Nephron (organoid): ENCODE measurements at regions not wholly inside any gene's neighbourhood (a gene's known extent, or its start where the extent isn't known, plus 50 kb on each side); places are given as distances from the start of the nearest gene placed in this dataset.
"Not testable (repeated sequence)": the region's sequence is repeated elsewhere in the genome, so short reads cannot be mapped to it uniquely, and the experiment has no call there.

Experiments
- H3K27ac Mint-ChIP-seq, 3 experiments: 2 replicates each; pipeline ENCODE4 v1.8.0; 2020; ENCODE audit warnings: mixed read lengths in 3 of 3, mild to moderate bottlenecking in 2 of 3, moderate library complexity in 1 of 3
- H3K27me3 Mint-ChIP-seq: 2 replicates; pipeline ENCODE4 v1.8.0; 2021; ENCODE audit warnings: low read depth, mild to moderate bottlenecking, moderate library complexity, mixed read lengths
- H3K36me3 Mint-ChIP-seq: 2 replicates; pipeline ENCODE4 v1.8.0; 2020; ENCODE audit warnings: low read depth, mixed read lengths
- H3K4me1 Mint-ChIP-seq: 2 replicates; pipeline ENCODE4 v1.8.0; 2020; ENCODE audit warnings: mixed read lengths
- H3K4me3 Mint-ChIP-seq, 3 experiments: 2 replicates each; pipeline ENCODE4 v1.8.0; 2020; ENCODE audit warnings: mild to moderate bottlenecking in 3 of 3, mixed read lengths in 3 of 3, moderate library complexity in 2 of 3
- H3K9me3 Mint-ChIP-seq: 2 replicates; pipeline ENCODE4 v1.8.0; 2020; ENCODE audit warnings: mixed read lengths

GRCh38 chr2:87075054-87075790 is 53.6 kb upstream of the PLGLB1 start:
- peak overlapping the region; percentile 82 to 89 (median 86) for H3K4me3 Mint-ChIP-seq
- not testable (repeated sequence) for H3K9me3 Mint-ChIP-seq, H3K4me1 Mint-ChIP-seq, H3K27me3 Mint-ChIP-seq, H3K36me3 Mint-ChIP-seq
- H3K27ac Mint-ChIP-seq, result peak overlapping the region in 2 of 3 experiments; percentile 63 to 73

DNA sequence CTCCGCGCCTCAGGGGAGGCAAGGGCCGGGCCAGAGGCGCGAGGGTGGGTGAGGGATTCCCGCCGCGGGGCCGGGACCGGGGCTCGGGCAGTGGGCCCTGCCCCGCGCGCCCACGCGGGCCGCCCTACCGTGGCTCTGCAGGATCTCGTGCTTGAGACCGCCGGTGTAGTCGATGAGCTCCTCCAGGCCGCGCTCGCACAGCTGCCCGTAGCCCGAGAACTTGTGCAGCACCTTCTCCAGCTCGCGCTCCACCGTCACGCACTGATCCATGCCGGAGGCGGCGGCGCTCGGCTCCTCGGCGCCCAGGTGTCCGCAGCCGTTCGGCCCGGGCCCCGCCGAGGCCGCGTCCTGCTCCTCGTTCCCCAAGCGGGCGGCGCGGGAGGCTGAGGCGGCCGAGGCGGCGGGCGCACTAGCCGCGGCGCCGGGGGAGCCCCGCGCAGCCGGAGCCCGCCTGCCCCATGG is 54.2 kb upstream of the PLGLB1 start:
- Mint-ChIP-seq H3K27ac (peak overlapping the region in 1 of 3 experiments; percentile 100), H3K4me3 (peak overlapping the region; percentile 77 to 96 (median 87))
- not testable (repeated sequence) for H3K9me3 Mint-ChIP-seq, H3K27me3 Mint-ChIP-seq, H3K36me3 Mint-ChIP-seq, H3K4me1 Mint-ChIP-seq

- H3K4me1 Mint-ChIP-seq, H3K9me3 Mint-ChIP-seq, H3K36me3 Mint-ChIP-seq, H3K27me3 Mint-ChIP-seq: not testable (repeated sequence)
- peak overlapping the region; percentile 94 to 96 (median 96) for H3K4me3 Mint-ChIP-seq
- peak overlapping the region; percentile 99 to 100 (median 100) for H3K27ac Mint-ChIP-seq
Observed at GRCh38 chr2:87076253-87077123, 54.8 kb upstream of the PLGLB1 start.

- H3K9me3 Mint-ChIP-seq, H3K4me1 Mint-ChIP-seq, H3K27me3 Mint-ChIP-seq, H3K36me3 Mint-ChIP-seq: not testable (repeated sequence)
- H3K4me3 Mint-ChIP-seq, result peak overlapping the region; percentile 94 to 96 (median 96)
- peak overlapping the region; percentile 99 to 100 (median 100) for H3K27ac Mint-ChIP-seq
Observed at GRCh38 chr2:87077124-87077446, 55.4 kb upstream of the PLGLB1 start.

DNA sequence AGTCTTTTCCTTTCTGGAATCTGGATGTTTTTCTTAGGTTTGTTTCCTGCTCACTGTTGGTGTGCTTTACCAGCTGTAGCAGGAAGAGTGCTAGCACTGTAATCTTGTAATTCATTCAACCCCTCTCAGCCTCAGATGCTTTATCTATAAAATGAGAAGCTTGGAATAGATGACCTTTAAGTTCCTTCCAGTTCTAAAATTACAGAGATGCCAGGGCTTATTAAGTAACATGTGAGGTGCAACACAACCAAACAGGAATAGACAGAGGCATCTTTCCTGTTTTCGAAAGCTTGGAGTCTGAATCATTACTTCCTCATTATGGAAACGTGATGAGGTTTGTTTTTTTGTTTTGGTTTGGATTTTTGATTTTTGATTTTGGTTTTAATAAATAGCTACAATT is 60.1 kb upstream of the PLGLB1 start:
- not testable (repeated sequence) for H3K4me3 Mint-ChIP-seq, H3K27me3 Mint-ChIP-seq, H3K27ac Mint-ChIP-seq, H3K36me3 Mint-ChIP-seq, H3K9me3 Mint-ChIP-seq, H3K4me1 Mint-ChIP-seq

GRCh38 chr2:87088079-87088478 is 66.4 kb upstream of the PLGLB1 start:
- not testable (repeated sequence) for H3K4me1 Mint-ChIP-seq

DNA sequence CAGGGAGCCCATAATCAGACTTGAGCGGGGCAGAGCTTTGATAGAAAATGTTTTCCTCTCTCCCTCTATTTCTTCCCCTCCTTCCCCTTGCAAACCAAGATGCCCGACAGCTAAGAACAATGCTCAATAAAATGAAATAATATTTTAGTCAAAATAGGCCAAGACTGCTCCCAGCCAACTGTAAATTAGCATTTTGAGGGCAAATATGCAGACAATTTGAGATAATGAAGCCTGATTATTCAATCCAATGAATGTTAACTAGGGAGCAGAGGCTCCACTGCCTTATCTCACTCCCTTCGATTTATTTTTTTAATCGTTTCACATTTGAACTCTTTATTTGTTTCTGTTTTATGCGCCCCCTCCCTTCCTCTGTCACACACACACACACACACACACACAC is 67.8 kb upstream of the PLGLB1 start:
- H3K9me3 Mint-ChIP-seq, H3K4me1 Mint-ChIP-seq, H3K27me3 Mint-ChIP-seq, H3K36me3 Mint-ChIP-seq, H3K4me3 Mint-ChIP-seq, H3K27ac Mint-ChIP-seq: not testable (repeated sequence)

More at GRCh38 chr2:87088079-87088478, 66.4 kb upstream of the PLGLB1 start:
- H3K4me3 Mint-ChIP-seq, H3K36me3 Mint-ChIP-seq, H3K9me3 Mint-ChIP-seq, H3K27me3 Mint-ChIP-seq, H3K27ac Mint-ChIP-seq: not testable (repeated sequence)

DNA sequence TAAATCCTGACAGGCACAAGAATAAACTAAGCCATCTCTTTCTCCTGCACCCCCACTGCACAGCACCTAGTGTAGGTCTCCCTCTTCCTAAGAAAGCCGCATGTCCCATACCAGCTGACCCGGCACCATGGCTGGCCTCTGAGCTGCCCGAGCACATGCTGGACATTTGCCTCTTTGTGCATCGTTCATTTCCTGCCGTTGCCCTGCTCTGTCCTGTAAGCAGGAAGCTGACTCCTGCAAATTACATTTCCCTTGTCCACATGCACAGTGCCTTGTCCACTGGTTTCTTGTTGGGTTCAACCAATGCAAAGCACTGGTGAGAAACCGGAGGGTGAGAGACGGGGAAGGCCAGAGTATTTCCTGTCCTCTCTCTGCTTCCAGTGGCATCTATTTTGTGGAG is 71.6 kb upstream of the PLGLB1 start:
- not testable (repeated sequence) for H3K9me3 Mint-ChIP-seq, H3K4me1 Mint-ChIP-seq, H3K36me3 Mint-ChIP-seq, H3K27me3 Mint-ChIP-seq, H3K4me3 Mint-ChIP-seq, H3K27ac Mint-ChIP-seq

- not testable (repeated sequence) for H3K4me1 Mint-ChIP-seq, H3K27ac Mint-ChIP-seq, H3K36me3 Mint-ChIP-seq, H3K4me3 Mint-ChIP-seq, H3K9me3 Mint-ChIP-seq, H3K27me3 Mint-ChIP-seq
Observed at GRCh38 chr2:87093937-87094529, 72.4 kb upstream of the PLGLB1 start.

DNA sequence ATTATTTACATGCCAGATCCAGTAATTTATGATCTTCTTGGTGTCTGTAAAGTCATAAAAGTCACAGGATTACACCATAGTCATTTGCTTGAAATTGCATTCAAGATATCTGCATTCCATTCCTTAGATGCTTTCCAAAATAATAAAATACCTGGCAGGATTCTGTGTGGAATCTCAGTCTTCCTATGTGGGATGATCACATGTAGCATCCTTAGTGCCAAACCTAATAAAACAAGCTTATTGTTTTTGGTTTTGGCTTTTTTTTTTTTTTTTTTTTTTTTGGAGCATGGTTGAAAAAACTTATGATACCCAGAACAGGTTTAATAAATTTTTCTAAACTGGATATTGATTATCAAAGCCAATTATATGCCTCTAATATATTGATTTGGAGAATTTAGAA is 74.2 kb upstream of the PLGLB1 start:
- H3K4me3 Mint-ChIP-seq, H3K9me3 Mint-ChIP-seq, H3K36me3 Mint-ChIP-seq, H3K27ac Mint-ChIP-seq, H3K27me3 Mint-ChIP-seq, H3K4me1 Mint-ChIP-seq: not testable (repeated sequence)

- H3K4me1 Mint-ChIP-seq, H3K27me3 Mint-ChIP-seq, H3K36me3 Mint-ChIP-seq, H3K9me3 Mint-ChIP-seq, H3K4me3 Mint-ChIP-seq, H3K27ac Mint-ChIP-seq: not testable (repeated sequence)
Observed at GRCh38 chr2:87128761-87129553, 107.3 kb upstream of the PLGLB1 start.

- H3K4me3 Mint-ChIP-seq, H3K4me1 Mint-ChIP-seq, H3K36me3 Mint-ChIP-seq, H3K9me3 Mint-ChIP-seq, H3K27ac Mint-ChIP-seq, H3K27me3 Mint-ChIP-seq: not testable (repeated sequence)
Observed at GRCh38 chr2:87132577-87132976, 110.9 kb upstream of the PLGLB1 start.

GRCh38 chr2:87151835-87152493 is 130.3 kb upstream of the PLGLB1 start:
- not testable (repeated sequence) for H3K9me3 Mint-ChIP-seq, H3K27me3 Mint-ChIP-seq

DNA sequence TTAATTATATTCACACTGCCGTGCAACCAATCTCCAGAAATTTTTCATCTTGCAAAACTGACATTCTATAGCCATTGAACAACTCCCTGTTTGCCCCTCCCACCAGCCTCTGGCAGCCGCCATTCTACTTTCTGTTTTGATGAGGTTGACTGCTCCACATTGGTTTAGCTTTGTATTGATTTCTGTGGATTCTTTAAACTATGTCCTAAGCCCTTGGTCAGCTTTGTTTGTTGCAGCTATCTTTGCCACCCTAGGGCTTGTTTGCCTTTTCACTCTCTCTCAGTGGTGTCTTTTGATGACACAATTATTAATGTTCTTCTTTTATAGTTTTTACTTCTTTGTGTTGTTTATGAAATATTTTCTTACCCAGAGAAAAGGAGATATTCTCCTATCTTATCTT is 152.8 kb upstream of the PLGLB1 start:
- H3K36me3 Mint-ChIP-seq, H3K27ac Mint-ChIP-seq, H3K4me1 Mint-ChIP-seq, H3K4me3 Mint-ChIP-seq, H3K9me3 Mint-ChIP-seq, H3K27me3 Mint-ChIP-seq: not testable (repeated sequence)

More at GRCh38 chr2:87151835-87152493, 130.3 kb upstream of the PLGLB1 start:
- not testable (repeated sequence) for H3K36me3 Mint-ChIP-seq, H3K4me1 Mint-ChIP-seq, H3K27ac Mint-ChIP-seq, H3K4me3 Mint-ChIP-seq
